ENCODE measurements at regions not wholly inside any gene's neighbourhood (a gene's known extent, or its start where the extent isn't known, plus 50 kb on each side); places are given as distances from the start of the nearest gene placed in this dataset.

DNA sequence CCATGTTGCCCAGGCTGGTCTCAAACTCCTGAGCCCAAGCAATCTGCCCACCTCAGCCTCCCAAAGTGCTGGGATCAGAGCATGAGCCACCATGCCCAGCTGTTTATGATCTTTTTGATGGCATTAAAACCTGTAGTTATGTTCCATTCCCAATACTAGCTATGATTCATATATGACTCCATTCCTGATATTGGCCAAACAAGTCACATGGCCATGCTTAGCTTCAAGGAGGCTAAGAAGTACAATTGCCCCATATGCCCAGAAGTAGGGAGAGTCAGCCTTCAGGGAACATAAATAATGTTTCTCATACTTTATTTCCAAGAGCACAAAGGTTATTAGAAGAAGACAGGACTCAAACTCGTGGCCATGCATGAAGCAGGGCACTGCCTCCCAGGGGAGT is 132.4 kb upstream of the RAB6C start:
- no peak for DNase-seq

DNA sequence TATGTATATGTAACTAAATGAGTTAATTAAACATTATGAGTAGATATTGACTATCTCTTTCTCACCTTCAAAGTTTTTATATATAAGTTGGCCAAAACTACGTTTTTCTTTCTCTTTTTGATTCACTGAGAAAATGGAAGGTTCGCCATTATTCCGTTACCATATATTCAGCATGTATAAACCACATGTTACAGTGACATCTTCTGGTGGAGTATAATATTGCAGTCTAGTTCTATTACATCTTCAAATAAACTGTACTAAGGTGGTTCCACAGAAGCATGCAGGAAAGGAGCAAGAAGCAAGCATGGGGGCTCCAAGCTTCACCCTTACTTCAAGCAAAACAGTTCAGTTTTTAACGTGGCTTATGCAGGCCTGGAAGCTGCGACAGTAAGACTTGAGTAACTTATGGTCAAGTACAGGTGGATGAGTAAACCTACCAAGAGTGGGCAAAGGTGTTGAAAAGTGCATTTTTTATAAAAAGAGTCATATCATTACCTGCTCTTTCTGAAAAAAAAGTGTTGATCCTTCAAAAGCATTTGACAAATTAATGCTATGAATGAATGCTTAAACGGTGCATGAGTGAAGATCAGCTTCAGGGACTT is 129.8 kb upstream of the RAB6C start:
- no peak for DNase-seq

DNA sequence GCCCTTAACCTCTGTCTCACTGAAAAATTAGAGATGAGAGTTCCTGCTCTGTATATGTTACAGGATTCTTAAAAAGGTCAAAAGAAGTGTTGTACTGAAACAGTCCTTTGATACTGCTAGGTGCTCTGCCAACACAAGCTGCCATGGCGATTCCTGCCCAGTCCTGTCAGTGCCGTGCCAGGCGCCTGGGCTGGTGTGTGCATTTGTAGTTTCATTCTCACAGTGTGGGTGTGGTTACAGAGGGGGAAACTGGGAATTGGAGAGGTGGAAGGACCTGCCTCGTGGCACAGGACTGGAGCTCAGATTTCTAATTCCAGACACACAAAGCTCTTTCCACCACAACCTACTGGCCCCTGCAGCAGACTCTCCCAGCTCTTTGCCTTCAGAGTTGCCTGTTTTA is 122.3 kb upstream of the RAB6C start:
- no peak for DNase-seq

DNA sequence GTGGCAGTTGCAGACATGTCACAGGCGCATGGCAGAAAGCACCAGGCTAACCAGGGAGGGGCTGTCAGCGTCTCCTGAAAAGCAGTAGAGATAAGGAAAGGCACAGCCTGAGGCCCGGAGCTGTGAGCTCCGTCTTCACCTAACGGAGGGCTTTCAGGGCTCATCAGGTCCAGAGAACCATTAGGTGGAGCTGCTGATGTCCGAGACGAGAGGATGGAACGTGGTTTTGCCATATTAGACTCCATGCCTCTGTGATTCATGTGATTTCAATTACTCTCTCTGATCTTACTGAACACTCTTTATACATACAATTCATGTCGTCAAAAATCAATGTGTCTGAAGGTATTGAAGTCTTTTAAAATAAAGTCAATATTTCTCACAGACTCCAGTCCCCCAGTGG is 120.3 kb upstream of the RAB6C start:
- DNase-seq, result no peak

DNA sequence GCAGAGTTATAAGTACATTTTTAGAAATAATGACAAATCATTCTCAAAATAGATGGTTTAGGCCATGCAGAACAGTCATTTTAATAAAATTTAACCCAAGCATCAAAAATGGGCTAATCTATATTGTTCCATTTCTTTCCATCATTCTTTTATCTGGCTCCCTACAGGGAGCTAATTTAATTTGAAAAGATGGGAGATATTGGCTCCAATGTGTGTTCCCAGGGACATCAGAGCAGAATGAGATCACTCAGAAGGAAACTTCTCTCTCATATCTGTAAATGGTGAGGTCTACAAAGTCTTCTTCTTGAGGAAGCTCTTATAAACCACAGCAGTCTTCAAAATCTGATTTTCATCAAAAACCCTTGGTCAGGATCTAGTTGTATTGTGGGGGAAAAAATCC is 119.4 kb upstream of the RAB6C start:
- no peak for DNase-seq

DNA sequence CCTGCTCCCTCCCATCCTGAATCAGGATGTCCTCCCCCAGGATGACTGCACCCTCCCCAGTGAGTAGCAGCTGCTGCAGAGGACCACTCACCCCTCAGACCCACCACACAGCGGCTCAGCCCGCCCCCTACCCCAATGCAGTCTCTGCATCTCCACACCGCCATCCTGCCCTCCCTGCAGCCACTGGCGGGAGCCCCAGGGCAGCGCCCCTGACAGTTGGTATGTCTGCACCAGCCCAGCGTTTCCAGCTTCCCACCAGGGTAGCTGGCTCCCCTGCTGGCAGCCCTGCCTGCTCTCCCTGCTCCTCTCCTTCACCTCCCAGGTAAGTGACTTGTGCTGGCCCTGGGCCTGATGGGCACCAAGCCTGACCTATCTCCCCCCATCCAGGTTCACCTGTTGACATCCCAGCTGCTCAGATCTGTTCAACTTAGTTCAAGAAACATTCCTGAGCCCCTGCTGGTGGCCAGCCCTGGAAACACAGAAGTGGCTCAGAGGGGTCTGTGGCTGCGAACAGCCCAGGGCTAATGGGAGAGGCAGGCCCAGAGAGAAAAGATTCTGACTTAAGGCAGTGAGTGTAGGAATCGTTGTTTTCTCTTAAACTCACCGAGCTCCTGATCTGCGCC is 117.7 kb upstream of the RAB6C start:
- DNase-seq, result no peak

DNA sequence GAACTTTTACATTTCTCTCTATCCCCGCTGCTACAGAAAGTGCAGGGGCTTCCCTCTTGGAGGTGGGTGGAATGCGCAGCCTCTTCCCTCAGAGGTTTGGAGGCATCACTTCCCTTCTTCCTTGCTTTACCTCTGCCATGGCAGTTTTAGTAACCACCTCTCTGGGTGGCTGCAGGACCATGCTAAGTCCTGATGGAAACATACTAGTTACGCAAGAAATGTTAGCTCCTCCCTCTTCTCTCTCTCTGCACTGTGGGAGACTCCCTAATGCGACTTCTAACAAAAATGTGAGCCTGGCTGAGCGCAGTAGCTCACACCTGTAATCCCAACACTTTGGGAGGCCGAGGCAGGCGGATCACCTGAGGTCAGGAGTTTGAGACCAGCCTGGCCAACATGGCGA is 116.8 kb upstream of the RAB6C start:
- DNase-seq, result no peak

DNA sequence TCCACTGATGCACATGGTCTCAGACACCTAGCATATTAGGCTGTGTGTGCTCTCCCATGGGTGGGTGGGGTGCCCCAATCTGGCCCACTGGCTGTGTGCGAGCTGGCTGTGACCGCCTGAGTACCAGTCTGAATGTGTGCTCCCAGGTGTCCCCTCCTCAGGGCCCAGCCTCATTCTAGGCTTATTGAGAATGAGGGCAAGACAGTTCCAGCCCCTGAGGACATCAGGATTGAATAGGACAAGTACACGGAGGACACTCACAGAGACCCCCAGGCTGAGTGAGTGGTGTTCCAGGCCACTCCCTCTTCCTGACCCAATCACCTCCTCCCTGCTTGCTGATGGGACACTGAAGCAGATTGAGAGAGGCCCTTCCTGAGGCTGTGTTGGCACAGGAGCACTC is 116.1 kb upstream of the RAB6C start:
- DNase-seq, result no peak

DNA sequence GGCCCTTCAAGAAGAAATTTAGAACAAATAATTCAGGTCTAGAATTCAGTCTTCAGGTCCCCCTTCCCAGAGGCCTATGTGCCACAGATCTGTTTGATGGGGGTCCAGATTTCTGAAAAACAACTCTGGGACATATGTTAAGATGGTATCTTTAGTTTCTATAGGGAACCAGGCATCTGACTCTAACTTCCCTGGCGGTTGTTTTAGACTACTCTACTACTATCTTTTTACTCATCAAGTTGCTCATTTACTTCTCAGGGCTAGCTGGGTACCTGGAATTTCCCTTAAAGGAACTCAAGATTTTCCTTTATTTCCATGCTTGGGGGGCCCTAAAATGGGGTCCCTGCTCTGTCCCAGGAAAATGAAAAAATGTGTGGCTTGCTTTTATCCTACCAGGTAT is 114.7 kb upstream of the RAB6C start:
- DNase-seq, result no peak

DNA sequence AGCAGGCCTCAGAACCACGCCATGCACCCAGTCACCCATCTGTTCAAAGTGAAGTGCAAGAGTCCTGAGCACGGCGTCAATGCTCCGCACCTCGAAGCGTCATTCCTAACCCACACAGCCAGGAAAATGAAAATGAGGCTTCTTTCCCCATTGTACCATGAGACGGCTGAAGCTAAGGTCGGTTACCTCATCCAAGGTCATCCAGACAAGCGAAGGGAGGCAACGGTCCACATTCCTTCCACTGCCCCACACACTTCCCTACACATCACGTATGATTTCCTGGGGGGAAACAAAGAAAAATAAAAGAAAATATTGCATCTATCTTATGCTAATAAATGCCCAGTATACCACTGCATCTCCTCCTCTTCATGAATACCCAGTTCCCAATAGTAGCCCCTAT is 113.5 kb upstream of the RAB6C start:
- DNase-seq, result no peak

DNA sequence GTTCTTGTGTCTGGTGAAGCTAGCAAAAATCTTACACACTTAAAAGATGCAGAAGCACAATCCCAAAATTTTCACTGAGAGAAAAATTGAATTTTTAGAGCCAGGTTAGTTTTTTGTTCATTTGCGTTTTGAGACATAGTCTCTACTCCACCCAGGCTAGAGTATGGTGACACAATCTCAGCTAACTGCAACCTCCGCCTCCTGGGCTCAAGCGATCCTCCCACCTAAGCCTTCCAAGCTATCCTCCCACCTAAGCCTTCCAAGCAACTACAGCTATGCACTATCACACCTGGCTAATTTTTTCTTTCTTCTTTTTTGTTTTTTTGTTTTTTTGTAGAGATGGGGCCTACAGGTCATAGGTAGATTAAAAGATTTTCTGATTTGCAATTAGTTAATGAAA is 113.1 kb upstream of the RAB6C start:
- no peak for DNase-seq

DNA sequence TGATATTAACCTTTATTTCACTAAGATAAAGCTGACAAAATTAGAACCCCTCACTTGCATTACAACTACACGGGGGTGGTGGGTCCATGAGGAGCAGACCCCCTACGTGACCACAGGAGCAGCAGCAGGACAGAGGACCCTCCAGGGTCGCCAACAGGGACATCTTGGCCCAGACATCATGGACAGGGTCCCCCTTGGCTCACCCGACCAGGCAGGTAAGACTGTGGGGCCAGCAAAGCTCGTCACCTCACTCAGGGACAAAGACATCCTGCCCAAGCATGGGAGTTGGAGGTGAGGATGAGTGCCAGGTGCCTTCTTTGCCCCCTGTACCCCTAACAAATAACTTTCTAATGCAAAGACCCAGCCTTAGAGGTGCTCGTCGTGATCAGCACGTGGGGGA is 111.3 kb upstream of the RAB6C start:
- no peak for DNase-seq

DNA sequence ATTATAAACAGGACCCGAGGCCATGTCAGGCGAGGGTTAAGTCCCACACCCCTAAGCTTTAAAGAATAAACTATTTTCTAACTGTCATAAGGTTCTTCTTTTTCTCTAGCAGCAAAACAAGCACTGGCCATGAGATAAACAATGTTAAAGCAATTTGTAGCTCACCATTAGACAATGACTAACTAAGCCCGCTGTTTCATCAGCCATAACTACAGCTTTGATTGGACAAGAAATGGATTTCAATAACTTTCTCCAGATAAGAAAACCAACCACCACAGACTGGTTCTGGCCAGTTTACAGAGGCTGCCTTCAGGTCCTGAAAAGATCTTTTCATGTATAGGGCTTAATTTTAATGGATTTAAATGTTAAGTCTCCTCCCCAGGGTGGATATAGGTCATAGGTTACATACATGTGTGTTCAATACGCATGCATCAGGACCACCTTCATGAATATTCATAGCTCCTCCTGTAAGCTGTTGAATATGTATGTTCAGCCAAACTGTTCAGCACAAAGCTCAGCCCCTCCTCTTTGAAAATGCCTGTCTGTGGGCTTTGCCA is 108.7 kb upstream of the RAB6C start:
- no peak for DNase-seq

DNA sequence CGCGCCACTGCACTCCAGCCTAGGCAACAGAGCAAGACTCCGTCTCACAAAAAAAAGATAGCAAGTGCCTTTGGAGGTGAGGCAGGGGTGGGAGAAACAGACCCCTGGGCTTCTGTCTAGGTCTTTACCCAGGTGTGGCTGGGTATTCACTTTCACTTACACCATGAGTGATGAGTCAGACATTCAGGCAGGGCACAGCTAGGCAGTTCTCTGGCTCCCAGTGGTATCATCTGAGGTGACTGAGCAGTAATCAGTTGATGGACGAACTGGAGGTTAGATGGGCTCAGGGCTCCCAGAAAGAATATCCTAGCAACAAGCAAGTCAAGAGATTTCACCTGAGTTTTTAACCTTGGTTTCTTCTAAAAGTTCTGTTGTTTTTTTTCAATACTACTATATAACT is 107.0 kb upstream of the RAB6C start:
- no peak for DNase-seq

DNA sequence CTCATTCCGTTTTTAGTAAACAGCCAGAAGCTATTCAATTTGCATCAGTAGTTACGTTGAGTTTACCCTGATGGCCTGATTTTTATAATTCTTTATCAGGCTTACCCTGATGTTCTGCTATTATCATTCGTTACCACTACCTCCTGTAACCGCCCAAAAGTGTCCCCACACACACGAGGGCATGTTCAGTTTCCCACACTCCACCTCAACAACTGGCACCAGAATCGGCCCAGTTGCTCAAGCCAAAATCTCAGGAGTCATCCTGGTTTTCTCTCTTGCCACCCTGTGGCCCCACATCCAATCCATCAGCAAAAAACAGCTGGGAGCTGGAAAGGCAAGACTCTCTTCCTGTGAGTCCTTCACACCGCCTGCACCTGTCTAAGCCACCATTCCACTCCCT is 102.9 kb upstream of the RAB6C start:
- DNase-seq, result no peak

DNA sequence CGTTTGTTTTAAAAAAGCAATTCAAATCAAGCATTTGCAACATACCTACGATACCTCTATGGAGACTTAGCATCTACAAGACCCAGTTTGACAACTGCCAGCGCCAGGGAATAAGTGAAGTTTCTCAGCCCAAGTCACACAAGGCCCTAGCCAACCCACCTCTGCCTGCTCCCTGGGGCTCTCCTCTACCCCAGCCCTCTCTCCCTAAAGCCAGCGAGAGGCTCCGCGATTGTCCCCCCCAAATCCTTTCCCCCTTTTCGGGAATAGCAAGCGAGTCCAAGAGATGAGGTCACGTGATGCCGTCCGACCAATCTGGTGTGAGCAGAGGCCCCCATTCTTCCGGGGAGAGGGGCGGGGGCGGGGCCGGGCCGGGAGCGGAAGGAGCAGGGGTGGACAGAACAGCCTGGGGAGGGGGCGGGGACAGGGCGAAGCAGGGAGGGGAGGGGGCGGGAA is 102.2 kb upstream of the RAB6C start:
- peak; percentile 90 for DNase-seq

DNA sequence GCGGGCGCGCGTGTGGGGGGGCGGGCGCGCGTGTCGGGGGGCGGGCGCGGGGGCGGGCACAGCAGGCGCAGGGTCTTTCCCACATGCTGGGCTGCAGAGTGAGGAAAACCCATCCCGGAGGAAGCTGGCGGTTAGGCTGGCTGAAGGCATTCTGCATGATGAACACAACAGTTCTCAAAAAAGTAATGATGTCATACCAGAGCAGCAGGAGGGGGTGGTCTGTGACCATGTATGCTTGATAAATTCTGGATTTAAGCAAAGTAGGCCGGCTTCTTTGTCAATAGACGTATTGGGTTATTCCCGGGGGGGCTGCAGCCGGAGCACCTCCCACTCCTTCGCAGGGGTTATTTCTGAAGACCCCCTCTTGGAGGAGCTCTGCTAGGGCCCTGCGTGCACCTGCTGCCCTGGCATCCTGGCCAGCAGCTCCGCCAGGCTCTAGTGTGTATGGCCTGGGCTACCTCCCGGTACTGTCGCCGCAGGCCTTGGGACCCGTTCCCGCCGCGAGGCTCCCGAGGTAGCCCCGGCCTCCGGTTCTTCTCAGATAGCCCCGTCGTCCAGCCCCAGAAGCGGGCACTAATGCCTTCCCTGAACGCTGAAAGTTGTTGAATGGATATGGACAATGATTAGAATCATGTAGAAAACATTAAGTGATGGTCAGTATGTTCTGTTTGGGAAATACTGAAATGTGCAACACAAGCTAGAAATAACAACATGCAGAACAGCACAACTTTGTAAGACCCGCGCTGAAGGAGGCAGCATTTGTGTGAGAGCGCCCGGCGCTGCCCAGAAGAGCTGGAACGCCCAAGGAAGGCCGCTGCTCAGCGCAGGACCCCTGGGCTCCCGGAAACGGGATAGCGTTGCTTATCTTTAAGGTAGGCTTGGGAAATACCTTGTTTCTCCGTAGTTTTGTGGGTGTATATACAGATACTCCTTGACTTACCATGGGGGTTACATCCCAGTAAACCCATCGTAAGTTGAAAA is 101.4 kb upstream of the RAB6C start:
- DNase-seq, result no peak

DNA sequence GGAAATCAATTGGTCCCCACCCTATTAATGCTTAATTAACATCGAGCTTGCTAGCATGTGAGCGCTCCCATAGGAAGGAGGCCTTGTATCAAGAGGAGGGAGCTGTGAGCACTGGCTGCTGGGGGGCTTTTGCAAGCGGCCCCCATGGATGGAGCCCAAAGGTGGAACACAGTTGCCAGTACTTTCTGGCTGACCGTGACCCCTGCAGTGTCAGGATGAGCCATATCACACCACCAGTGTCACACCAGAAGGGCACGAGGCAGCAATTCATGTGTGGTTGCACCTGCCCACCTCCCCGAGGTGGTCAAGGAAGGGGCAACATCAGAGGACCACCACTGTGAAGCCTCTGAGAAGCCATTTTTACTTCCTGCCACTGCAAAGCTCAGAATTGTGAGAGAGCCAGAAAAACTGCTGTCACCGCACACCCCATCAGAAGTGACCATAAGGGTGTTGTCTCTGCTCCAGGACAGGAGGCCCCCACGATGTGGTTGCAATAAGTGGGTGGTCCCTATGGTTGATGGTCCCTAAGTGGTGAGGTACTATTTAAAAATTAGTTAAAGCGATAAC is 99.8 kb upstream of the RAB6C start:
- DNase-seq, result no peak

DNA sequence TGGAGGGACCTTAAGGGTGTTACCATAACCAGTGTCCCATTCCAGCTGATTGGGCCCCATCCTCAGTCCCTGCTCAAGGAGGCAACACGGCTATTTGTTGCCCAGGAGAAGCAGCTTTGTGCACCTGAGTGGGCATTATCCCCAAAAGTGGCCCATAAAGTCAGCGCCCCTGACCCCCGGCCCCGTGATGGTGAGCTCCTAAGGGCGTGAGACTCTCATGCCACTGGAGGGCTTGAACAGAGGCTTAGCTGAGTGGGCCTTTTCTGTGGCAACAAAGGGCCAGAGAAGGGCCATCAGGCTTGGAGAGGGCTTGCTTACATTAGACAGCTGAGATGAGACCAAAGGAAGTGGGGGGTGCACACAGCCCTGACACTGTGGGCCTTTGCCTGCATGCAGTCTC is 99.2 kb upstream of the RAB6C start:
- no peak for DNase-seq

DNA sequence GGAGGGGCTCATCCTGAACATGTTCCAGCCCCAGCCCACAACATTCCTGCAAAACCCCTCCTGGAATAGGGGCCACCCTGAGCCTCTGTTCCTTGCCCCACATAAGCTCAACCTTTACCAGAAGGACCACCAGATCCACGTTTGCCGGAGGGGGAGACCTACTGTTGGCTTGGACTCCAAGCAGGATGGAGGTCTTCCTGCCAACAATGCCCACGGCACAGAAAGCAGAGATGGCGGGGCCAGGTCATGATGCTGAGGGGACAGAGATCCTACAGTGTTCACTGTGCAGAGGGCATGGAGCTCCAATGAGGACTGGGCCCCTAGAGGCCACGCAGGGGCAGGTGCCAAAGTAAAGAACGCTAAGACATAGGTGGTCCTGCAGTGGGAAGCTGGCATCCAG is 98.5 kb upstream of the RAB6C start:
- no peak for DNase-seq

DNA sequence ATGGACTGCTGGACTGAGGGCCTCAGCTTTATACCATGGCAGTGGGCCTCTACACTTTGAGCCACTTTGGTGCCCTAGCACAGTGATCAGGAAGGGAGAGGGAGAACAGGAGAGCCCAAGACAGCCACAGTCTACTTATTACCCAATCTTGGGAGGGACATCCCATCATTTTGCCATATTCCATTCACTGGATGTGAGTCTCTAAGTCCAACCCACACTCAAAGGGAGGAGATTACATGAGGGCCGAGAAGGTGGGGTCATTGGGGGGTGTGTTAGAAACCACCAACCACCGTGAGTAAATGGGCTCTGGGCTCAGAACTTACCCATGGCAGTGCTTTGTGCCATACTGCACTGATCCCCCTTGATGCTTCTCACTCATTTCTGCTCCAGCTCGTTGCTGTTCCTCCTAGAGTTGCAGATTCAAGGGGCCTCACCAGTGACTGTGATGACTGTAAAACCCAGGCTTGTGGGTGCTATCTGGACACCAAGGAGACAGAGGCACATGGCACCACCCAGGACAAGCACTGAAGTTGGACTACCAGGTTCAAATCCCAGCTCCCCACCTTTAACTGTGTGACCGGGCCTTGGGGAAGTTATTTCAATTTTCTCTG is 97.6 kb upstream of the RAB6C start:
- DNase-seq, result no peak

DNA sequence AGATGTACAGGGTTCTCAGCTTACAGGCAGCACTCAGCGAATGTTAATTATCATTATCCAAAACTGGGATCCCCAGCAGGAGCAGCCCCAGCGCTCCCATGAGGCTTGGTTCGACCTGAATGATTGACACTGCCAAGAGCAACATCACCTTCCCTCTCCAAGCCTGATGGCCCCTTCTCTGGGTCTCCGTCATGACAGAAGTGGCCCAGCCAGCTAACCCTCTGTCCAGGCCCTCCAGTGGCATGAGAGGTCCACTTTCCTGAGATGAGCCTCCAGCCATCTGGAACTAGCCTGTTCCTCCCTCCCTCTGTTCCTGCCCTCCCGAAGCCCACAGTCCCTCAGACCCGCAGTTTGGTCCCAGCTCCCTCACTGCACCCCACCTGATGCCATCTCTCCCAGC is 97.0 kb upstream of the RAB6C start:
- no peak for DNase-seq

DNA sequence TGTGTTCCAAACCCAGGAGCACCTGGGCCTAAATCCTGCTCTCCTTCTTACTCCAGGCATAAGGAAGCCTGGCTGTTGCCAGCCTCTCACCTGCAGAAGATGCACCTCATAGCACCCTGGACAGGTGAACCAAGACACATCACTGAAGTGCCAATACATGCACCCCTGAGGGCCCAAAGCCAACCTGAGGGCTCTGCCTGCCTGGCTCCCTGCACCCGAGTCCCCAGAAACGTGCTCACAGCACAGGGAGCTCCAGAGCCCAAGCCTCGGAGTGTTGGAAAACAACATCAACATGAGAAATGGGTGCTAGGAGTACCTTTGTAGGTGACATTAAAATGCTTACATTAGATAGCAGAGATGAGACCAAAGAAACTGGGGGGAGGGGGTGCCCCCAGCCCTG is 96.3 kb upstream of the RAB6C start:
- DNase-seq, result no peak

Data from CD4-positive, alpha-beta T cell treated with Interleukin-15 for 1 hour (primary cell).